Subcutaneous abdominal adipose tissue (tissue), 5 donors: ENCODE measurements at regions not wholly inside any gene's neighbourhood (a gene's known extent, or its start where the extent isn't known, plus 50 kb on each side); places are given as distances from the start of the nearest gene placed in this dataset.

Experiments
- H3K27ac ChIP-seq: one replicate; pipeline ENCODE4 v1.7.0; 2013; ENCODE audit warnings: low read depth, mild to moderate bottlenecking, inconsistent platforms, low read length, moderate library complexity
- H3K27me3 ChIP-seq, 5 donors: one replicate each; pipeline ENCODE4 v1.7.0; 2013; ENCODE audit warnings: low read length in 5 of 5, inconsistent platforms in 1 of 5; ENCODE audit not compliant: control insufficient read depth in 5 of 5, insufficient read depth in 4 of 5
- H3K36me3 ChIP-seq, 5 donors: one replicate each; pipeline ENCODE4 v1.7.0; 2013; ENCODE audit warnings: low read length in 5 of 5; ENCODE audit not compliant: control insufficient read depth in 5 of 5, insufficient read depth in 5 of 5
- H3K4me1 ChIP-seq, 5 donors: one replicate each; pipeline ENCODE4 v1.7.0; 2013; ENCODE audit warnings: low read length in 5 of 5, mild to moderate bottlenecking in 3 of 5, moderate library complexity in 1 of 5; ENCODE audit not compliant: control insufficient read depth in 5 of 5, insufficient read depth in 5 of 5
- H3K4me3 ChIP-seq, 5 donors: one replicate each; pipeline ENCODE4 v1.7.0; 2013; ENCODE audit warnings: low read length in 5 of 5, low read depth in 1 of 5
- H3K9ac ChIP-seq, 5 donors: one replicate each; pipeline ENCODE4 v1.7.0; 2013; ENCODE audit warnings: low read length in 5 of 5, mild to moderate bottlenecking in 4 of 5, moderate library complexity in 3 of 5
- H3K9me3 ChIP-seq, 5 donors: one replicate each; pipeline ENCODE4 v1.7.0; 2013; ENCODE audit warnings: low read length in 5 of 5; ENCODE audit not compliant: control insufficient read depth in 5 of 5
- donor health status: healthy.
- donor health status: healthy.
- donor health status: healthy.
- donor health status: healthy.
- donor health status: healthy.

- no peaks in the 10 kb centered on the region for H3K9me3 ChIP-seq
- peaks cover 0 to 3% (median 0%) of the 10 kb centered on the region in 5 donors for H3K27me3 ChIP-seq
- no peak overlapping the region for H3K27ac ChIP-seq
- no peak overlapping the region for H3K4me3 ChIP-seq
- H3K9ac ChIP-seq = no peak overlapping the region
- no peaks in the 10 kb centered on the region for H3K36me3 ChIP-seq
- peaks cover 0 to 11% (median 2%) of the 10 kb centered on the region in 5 donors for H3K4me1 ChIP-seq
These were observed 69.2 kb upstream of the GJA8 start for GRCh38 chr1:147833231-147833860.

- H3K27ac ChIP-seq = no peak overlapping the region
- peaks cover 0 to 3% (median 0%) of the 10 kb centered on the region in 5 donors for H3K27me3 ChIP-seq
- H3K9me3 ChIP-seq = no peaks in the 10 kb centered on the region
- peaks cover 0 to 11% (median 2%) of the 10 kb centered on the region in 5 donors for H3K4me1 ChIP-seq
- no peaks in the 10 kb centered on the region for H3K36me3 ChIP-seq
- no peak overlapping the region for H3K4me3 ChIP-seq
- H3K9ac ChIP-seq = no peak overlapping the region
These were observed 68.4 kb upstream of the GJA8 start for GRCh38 chr1:147834181-147834580.

DNA sequence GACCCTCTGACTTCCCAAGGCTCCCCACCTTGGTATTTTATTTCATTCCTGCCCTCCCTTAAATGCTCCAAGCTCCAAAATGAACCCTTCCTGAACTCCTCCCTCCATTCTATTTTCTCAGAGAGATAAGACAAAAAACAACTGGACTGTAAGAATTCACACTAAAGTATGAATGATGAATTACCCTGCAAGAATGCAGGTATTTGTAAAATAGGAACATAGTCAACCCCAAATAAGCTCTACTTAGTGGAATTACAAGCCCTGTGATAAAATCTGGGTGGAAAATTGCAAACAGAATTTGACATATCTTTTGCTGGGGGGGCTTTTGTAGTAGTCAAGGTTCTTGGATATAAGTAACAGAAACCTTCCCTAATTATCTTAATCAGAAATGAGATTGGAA, 67.8 kb upstream of the GJA8 start:
- Histone ChIP-seq H3K9me3 (no peaks in the 10 kb centered on the region), H3K27ac (no peak overlapping the region), H3K4me3 (no peak overlapping the region), H3K4me1 (peaks cover 0 to 11% (median 2%) of the 10 kb centered on the region in 5 donors), H3K36me3 (no peaks in the 10 kb centered on the region), H3K9ac (no peak overlapping the region), H3K27me3 (peaks cover 0 to 3% (median 0%) of the 10 kb centered on the region in 5 donors)

DNA sequence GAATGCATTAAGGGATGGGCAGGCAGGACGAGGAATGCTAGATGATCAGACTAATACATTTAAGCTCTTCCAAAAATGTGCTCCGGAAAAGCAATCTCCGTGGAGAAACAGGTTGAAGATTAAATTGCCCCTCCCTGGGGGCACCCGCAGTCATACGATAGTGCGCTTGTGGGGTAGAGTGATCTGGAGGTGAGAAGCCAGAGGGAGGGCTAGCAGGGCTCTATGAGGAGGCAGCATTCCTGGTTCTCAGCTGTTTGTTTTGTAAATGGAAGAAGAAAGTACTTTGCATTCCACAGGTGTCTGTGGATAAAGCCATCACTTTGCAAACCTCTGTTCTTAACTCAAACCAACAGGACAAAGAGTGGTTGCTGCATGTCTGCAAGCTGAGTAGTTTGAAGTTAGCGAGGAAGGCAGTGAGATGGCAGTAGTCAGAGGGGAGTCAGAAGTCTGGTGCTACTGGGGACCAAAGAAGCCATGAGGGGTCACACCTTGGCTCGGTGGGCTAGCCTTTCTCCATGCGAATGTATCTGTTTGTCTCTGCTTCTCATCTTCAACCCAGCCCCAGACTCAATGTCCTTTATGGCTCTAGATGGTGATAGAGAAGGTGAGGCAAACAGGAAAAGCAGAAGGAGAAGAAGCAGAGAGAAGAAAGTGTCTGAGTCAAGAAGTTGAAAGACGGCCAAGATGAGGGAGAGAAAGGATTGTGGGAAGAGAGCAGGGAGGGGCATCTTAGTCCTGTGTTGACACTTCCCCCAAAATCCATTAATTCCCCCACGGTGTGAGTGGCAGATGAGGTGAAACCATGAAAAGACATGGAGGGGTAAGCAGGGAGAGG, 65.2 kb upstream of the GJA8 start:
- Histone ChIP-seq H3K9ac (no peak overlapping the region), H3K4me3 (no peak overlapping the region), H3K27me3 (peaks cover 0 to 3% (median 0%) of the 10 kb centered on the region in 5 donors), H3K4me1 (peaks cover 0 to 11% (median 2%) of the 10 kb centered on the region in 5 donors), H3K9me3 (no peaks in the 10 kb centered on the region), H3K36me3 (no peaks in the 10 kb centered on the region), H3K27ac (no peak overlapping the region)

- Histone ChIP-seq H3K9me3 (no peaks in the 10 kb centered on the region), H3K4me1 (peaks cover 0 to 11% (median 2%) of the 10 kb centered on the region in 5 donors), H3K36me3 (no peaks in the 10 kb centered on the region), H3K9ac (no peak overlapping the region), H3K27me3 (peaks cover 0 to 1% (median 0%) of the 10 kb centered on the region in 5 donors), H3K4me3 (no peak overlapping the region), H3K27ac (no peak overlapping the region)
These were observed 64.7 kb upstream of the GJA8 start for GRCh38 chr1:147837964-147838292.

GRCh38 chr1:147840909-147841308, 61.7 kb upstream of the GJA8 start:
- H3K9ac ChIP-seq = no peak overlapping the region
- H3K9me3 ChIP-seq = no peaks in the 10 kb centered on the region
- H3K4me3 ChIP-seq = no peak overlapping the region
- H3K27ac ChIP-seq = no peak overlapping the region
- no peaks in the 10 kb centered on the region for H3K36me3 ChIP-seq
- H3K27me3 ChIP-seq = no peaks in the 10 kb centered on the region
- peaks cover 0 to 7% (median 2%) of the 10 kb centered on the region in 5 donors for H3K4me1 ChIP-seq

DNA sequence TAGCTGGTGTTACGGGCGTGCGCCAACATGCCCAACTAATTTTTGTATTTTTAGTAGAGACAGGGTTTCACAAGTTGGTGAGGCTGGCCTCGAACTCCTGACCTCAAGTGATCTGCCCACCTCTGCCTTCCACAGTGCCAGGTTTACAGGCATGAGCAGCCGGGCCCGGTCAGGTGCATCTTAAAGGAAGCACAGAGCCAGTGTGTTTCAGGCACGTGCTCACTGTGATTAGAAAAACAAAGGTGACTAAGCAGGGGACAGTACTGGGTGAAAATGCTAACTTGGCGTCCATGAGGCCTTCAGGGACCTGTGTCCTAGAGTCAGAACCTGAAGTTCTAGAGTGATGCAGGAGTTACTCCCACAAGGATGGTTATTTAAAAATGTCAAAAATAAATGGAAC, 60.0 kb upstream of the GJA8 start:
- no peaks in the 10 kb centered on the region for H3K27me3 ChIP-seq
- peaks cover 0 to 3% (median 2%) of the 10 kb centered on the region in 5 donors for H3K4me1 ChIP-seq
- no peak overlapping the region for H3K27ac ChIP-seq
- no peak overlapping the region for H3K4me3 ChIP-seq
- H3K9ac ChIP-seq = no peak overlapping the region
- H3K36me3 ChIP-seq = no peaks in the 10 kb centered on the region
- H3K9me3 ChIP-seq = no peaks in the 10 kb centered on the region

- Histone ChIP-seq H3K27ac (no peak overlapping the region), H3K9ac (no peak overlapping the region), H3K9me3 (no peaks in the 10 kb centered on the region), H3K4me1 (no peaks in the 10 kb centered on the region), H3K36me3 (no peaks in the 10 kb centered on the region), H3K4me3 (no peak overlapping the region), H3K27me3 (no peaks in the 10 kb centered on the region)
These were observed 59.1 kb upstream of the GJA8 start for GRCh38 chr1:147843486-147843885.

DNA sequence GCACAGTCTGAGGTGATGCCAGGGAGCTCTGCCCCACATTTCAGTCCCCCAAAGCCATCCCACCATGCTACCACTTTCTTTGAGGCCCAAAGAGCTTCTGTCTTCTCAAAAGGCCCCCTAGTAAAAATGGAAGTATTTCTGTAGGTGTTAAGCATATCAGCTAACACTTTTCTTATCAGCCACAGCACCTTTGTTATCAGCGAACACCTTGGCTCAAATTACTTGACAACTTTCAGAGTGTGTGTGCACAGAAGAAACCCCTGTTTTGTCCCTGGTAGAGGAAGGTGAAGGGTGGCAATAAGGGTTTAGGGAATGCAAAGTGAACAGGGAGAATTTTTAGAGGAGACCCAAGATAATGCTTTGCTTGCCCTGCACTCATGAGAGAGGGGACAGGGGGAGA, 54.8 kb upstream of the GJA8 start:
- H3K4me3 ChIP-seq = no peak overlapping the region
- H3K9ac ChIP-seq = no peak overlapping the region
- peaks cover 0 to 12% (median 5%) of the 10 kb centered on the region in 5 donors for H3K4me1 ChIP-seq
- H3K27ac ChIP-seq = no peak overlapping the region
- no peaks in the 10 kb centered on the region for H3K9me3 ChIP-seq
- H3K36me3 ChIP-seq = no peaks in the 10 kb centered on the region
- no peaks in the 10 kb centered on the region for H3K27me3 ChIP-seq

DNA sequence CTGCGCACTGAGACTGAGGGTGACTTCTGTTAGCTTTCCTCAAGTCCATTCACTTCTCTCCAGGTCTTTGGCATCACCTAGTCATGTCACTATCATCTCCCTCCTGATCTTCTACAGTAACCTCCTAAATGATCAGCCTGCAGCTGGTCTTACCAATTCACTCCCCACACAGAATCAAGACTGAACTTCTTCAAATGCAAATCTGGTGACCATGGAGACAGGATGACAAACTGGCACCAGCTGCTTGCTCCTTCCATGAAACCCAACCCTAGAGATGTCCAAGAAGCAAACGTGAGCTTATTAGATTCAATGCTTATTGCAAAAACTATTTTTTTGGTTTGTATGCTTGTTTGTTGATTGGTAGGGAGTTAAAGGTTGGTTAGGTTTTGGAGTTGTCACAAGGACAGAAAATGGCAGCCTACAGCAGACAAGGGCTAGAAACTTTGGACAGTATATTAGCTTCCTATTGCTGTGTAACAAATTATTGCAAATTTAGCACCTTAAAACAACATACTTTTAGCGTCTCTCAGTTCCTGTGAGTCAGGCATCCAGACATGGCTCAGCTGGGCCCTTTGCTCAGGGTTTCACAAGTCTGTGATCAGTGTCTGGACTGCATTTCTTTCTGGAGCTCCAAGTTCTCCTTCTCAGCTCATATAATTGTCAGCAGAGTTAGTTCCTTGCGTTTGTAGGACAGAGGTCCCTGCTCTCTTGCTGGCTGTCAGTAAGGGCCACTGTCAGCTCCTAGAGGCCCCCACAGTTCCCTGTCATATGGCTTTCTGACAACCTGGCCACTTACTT, 53.3 kb upstream of the GJA8 start:
- H3K27ac ChIP-seq = peak overlapping the region; percentile 8
- H3K9ac ChIP-seq = no peak overlapping the region
- H3K27me3 ChIP-seq = no peaks in the 10 kb centered on the region
- peaks cover 0 to 12% (median 5%) of the 10 kb centered on the region in 5 donors for H3K4me1 ChIP-seq
- no peaks in the 10 kb centered on the region for H3K36me3 ChIP-seq
- H3K9me3 ChIP-seq = no peaks in the 10 kb centered on the region
- no peak overlapping the region for H3K4me3 ChIP-seq
